OCI-LY3 (cell line): ENCODE measurements at regions not wholly inside any gene's neighbourhood (a gene's known extent, or its start where the extent isn't known, plus 50 kb on each side); places are given as distances from the start of the nearest gene placed in this dataset.

Experiments used
- EZH2phosphoT487 ChIP-seq: fragments of 200-600 bp; shearing (Covaris generic); IDR thresholded peaks from 2 replicates; pipeline ENCODE4 v1.6.1; 2018; ENCODE audit warnings: antibody characterized with exemption, mixed run types, low read depth
- TF ChIP-seq, protein P1 (sequence below): fragments of 200-600, 300-600 bp; sonication (generic); IDR thresholded peaks from 2 replicates; pipeline ENCODE4 v1.5.1; 2014; ENCODE audit warnings: antibody characterized with exemption, low read length, low read depth

DNA sequence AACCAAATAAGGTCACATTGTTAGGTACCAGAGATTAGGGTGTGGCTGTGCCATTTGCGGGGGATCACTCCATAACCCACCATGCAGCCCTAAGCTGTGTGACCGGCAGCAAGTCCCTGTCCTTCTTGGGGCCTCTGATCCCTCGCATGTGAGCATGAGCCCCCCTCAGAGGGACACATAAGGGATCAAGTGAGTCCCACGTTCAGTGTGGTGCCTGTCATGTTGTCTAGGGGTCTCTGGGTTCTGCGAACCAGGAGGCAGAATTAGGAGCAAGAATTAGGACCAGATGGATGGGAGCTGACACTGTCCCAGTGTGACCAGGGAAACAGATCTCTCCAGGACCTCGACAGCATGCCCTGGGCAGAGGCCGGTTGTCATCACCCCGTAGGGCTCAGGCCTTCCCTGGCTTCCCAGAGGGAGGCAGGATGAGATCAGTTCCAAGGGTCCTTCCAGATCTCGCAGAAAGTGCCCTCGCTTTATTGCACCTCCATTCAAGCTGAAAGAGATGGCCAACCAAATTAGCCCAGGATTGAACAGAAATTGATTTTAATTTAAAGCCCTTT lies 113.2 kb upstream of the OTOS start:
- TF ChIP-seq, protein P1, sequence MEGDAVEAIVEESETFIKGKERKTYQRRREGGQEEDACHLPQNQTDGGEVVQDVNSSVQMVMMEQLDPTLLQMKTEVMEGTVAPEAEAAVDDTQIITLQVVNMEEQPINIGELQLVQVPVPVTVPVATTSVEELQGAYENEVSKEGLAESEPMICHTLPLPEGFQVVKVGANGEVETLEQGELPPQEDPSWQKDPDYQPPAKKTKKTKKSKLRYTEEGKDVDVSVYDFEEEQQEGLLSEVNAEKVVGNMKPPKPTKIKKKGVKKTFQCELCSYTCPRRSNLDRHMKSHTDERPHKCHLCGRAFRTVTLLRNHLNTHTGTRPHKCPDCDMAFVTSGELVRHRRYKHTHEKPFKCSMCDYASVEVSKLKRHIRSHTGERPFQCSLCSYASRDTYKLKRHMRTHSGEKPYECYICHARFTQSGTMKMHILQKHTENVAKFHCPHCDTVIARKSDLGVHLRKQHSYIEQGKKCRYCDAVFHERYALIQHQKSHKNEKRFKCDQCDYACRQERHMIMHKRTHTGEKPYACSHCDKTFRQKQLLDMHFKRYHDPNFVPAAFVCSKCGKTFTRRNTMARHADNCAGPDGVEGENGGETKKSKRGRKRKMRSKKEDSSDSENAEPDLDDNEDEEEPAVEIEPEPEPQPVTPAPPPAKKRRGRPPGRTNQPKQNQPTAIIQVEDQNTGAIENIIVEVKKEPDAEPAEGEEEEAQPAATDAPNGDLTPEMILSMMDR: no peak
- no peak for TF ChIP-seq EZH2phosphoT487
